ENCODE measurements at regions not wholly inside any gene's neighbourhood (a gene's known extent, or its start where the extent isn't known, plus 50 kb on each side); places are given as distances from the start of the nearest gene placed in this dataset.

GRCh38 chr4:30875658-30876269 is 155.6 kb downstream of the PCDH7 start:
- no peak for DNase-seq (ENCODE audit: low spot score)

GRCh38 chr4:30879855-30880598 is 159.9 kb downstream of the PCDH7 start:
- DNase-seq (ENCODE audit: low spot score), result no peak

- DNase-seq (ENCODE audit: low spot score), result no peak
These were observed 161.8 kb downstream of the PCDH7 start for GRCh38 chr4:30881985-30882384.

- no peak for DNase-seq (ENCODE audit: low spot score)
These were observed 162.3 kb downstream of the PCDH7 start for GRCh38 chr4:30882443-30882842.

- DNase-seq (ENCODE audit: low spot score), result no peak
These were observed 163.0 kb downstream of the PCDH7 start for GRCh38 chr4:30882995-30883675.

- DNase-seq (ENCODE audit: low spot score), result no peak
These were observed 181.6 kb downstream of the PCDH7 start for GRCh38 chr4:30901461-30902451.

- no peak for DNase-seq (ENCODE audit: low spot score)
These were observed 183.5 kb downstream of the PCDH7 start for GRCh38 chr4:30903502-30904214.

GRCh38 chr4:30904215-30904555 is 184.0 kb downstream of the PCDH7 start:
- no peak for DNase-seq (ENCODE audit: low spot score)

GRCh38 chr4:30904588-30904987 is 184.4 kb downstream of the PCDH7 start:
- no peak for DNase-seq (ENCODE audit: low spot score)

- no peak for DNase-seq (ENCODE audit: low spot score)
These were observed 192.0 kb downstream of the PCDH7 start for GRCh38 chr4:30912098-30912714.

- no peak for DNase-seq (ENCODE audit: low spot score)
These were observed 196.4 kb downstream of the PCDH7 start for GRCh38 chr4:30916337-30917274.

- no peak for DNase-seq (ENCODE audit: low spot score)
These were observed 197.8 kb downstream of the PCDH7 start for GRCh38 chr4:30917946-30918345.

- no peak for DNase-seq (ENCODE audit: low spot score)
These were observed 199.3 kb downstream of the PCDH7 start for GRCh38 chr4:30919458-30919857.

GRCh38 chr4:30920043-30920442 is 199.9 kb downstream of the PCDH7 start:
- DNase-seq (ENCODE audit: low spot score), result no peak

- no peak for DNase-seq (ENCODE audit: low spot score)
These were observed 202.5 kb downstream of the PCDH7 start for GRCh38 chr4:30922625-30923024.

GRCh38 chr4:30924495-30924894 is 204.3 kb downstream of the PCDH7 start:
- no peak for DNase-seq (ENCODE audit: low spot score)

GRCh38 chr4:30929649-30930048 is 209.5 kb downstream of the PCDH7 start:
- peak; percentile 8 for DNase-seq (ENCODE audit: low spot score)

- no peak for DNase-seq (ENCODE audit: low spot score)
These were observed 210.1 kb downstream of the PCDH7 start for GRCh38 chr4:30930276-30930675.

- no peak for DNase-seq (ENCODE audit: low spot score)
These were observed 212.4 kb downstream of the PCDH7 start for GRCh38 chr4:30932581-30932980.

GRCh38 chr4:30939069-30939468 is 218.9 kb downstream of the PCDH7 start:
- no peak for DNase-seq (ENCODE audit: low spot score)

All from COLO829 (cell line).